GM20000 (cell line): ENCODE measurements at regions not wholly inside any gene's neighbourhood (a gene's known extent, or its start where the extent isn't known, plus 50 kb on each side); places are given as distances from the start of the nearest gene placed in this dataset.

Experiments used
- DNase-seq: peaks from one replicate; pipeline ENCODE4 v3.0.0; 2012; ENCODE audit warnings: low spot score
- CTCF ChIP-seq: IDR thresholded peaks from 2 replicates; pipeline ENCODE4 v1.5.1; 2012; ENCODE audit warnings: mild to moderate bottlenecking, control low read depth; ENCODE audit errors: extremely low read depth, missing control alignments

GRCh38 chr12:74108729-74109128 lies 428.9 kb upstream of the ATXN7L3B start:
- TF ChIP-seq CTCF, result no peak
- DNase-seq, result no peak

- no peak for TF ChIP-seq CTCF
- DNase-seq, result no peak
Measured at GRCh38 chr12:74111688-74112360, 425.8 kb upstream of the ATXN7L3B start.

GRCh38 chr12:74119811-74120362 lies 417.7 kb upstream of the ATXN7L3B start:
- TF ChIP-seq CTCF, result no peak
- DNase-seq, result no peak

GRCh38 chr12:74120644-74121043 lies 417.0 kb upstream of the ATXN7L3B start:
- no peak for DNase-seq
- no peak for TF ChIP-seq CTCF

- no peak for TF ChIP-seq CTCF
- DNase-seq, result no peak
Measured at GRCh38 chr12:74129702-74130101, 407.9 kb upstream of the ATXN7L3B start.

- DNase-seq, result no peak
- no peak for TF ChIP-seq CTCF
Measured at GRCh38 chr12:74144396-74144795, 393.2 kb upstream of the ATXN7L3B start.

- no peak for DNase-seq
Measured at GRCh38 chr12:74145328-74145727, 392.3 kb upstream of the ATXN7L3B start.

More at GRCh38 chr12:74145328-74145727, 392.3 kb upstream of the ATXN7L3B start:
- no peak for TF ChIP-seq CTCF
